H1 (cell line): ENCODE measurements at regions not wholly inside any gene's neighbourhood (a gene's known extent, or its start where the extent isn't known, plus 50 kb on each side); places are given as distances from the start of the nearest gene placed in this dataset.

Source experiments
- CTCF ChIA-PET: fragments of 300-600 bp; sonication (Branson Sonifier 250); formaldehyde crosslinking; loops from one replicate; lab custom pipeline; 2021; ENCODE audit not compliant: partially characterized antibody; lab: Charles Lee
- POLR2A ChIA-PET: fragments of 300-600 bp; sonication (Branson Sonifier 250); formaldehyde crosslinking; loops from one replicate; lab custom pipeline; 2021; ENCODE audit warnings: inconsistent platforms; ENCODE audit not compliant: partially characterized antibody; lab: Charles Lee
- DNase-seq, 2 experiments: peaks; one replicate each; pipeline versions ENCODE4 v3.0.0 to v3.0.0-alpha.2; 2010 to 2022; ENCODE audit warnings: low spot score in 2 of 2, low read depth in 1 of 2, mixed read lengths in 1 of 2
- FAIRE-seq: peaks from 2 replicates; lab custom pipeline; 2011; peaks lifted over from hg19 to GRCh38; lab: Jason Lieb, UNC
- H2AFZ ChIP-seq: 2 replicates; pipeline ENCODE4 v1.8.1; 2012; ENCODE audit warnings: low read length, inconsistent platforms
- H2AK5ac ChIP-seq: 2 replicates; pipeline ENCODE4 v1.6.1; 2013; ENCODE audit warnings: low read depth, low read length
- H2BK120ac ChIP-seq: replicated peaks from 2 replicates; pipeline ENCODE3; 2013; ENCODE audit warnings: low read depth, low read length, inconsistent platforms
- H2BK12ac ChIP-seq: 2 replicates; pipeline ENCODE4 v1.6.1; 2013; ENCODE audit warnings: low read depth, low read length
- H2BK15ac ChIP-seq: 2 replicates; pipeline ENCODE4 v1.6.1; 2013; ENCODE audit warnings: low read length
- H2BK20ac ChIP-seq: 2 replicates; pipeline ENCODE4 v1.6.1; 2013; ENCODE audit warnings: low read length
- H2BK5ac ChIP-seq: 2 replicates; pipeline ENCODE4 v1.6.1; 2013; ENCODE audit warnings: low read depth, low read length
- H3K14ac ChIP-seq: 2 replicates; pipeline ENCODE4 v1.6.1; 2013; ENCODE audit warnings: inconsistent platforms; ENCODE audit not compliant: insufficient read length
- H3K18ac ChIP-seq: 2 replicates; pipeline ENCODE4 v1.6.1; 2013; ENCODE audit warnings: low read length; ENCODE audit errors: extremely low read depth
- H3K23ac ChIP-seq: 2 replicates; pipeline ENCODE4 v1.6.1; 2013; ENCODE audit warnings: inconsistent platforms; ENCODE audit not compliant: insufficient read length
- H3K23me2 ChIP-seq: 2 replicates; pipeline ENCODE4 v1.6.1; 2013; ENCODE audit warnings: low read depth, low read length
- H3K27ac ChIP-seq: 2 replicates; pipeline ENCODE4 v1.6.1; 2011; ENCODE audit warnings: low read depth, low read length, inconsistent platforms
- H3K27me3 ChIP-seq, 4 experiments: replicated peaks in 1 of 4; 1 replicate in 1 of 4; 2 replicates in 3 of 4; pipeline versions ENCODE4 v1.6.1 to v1.8.1; 2011 to 2013; ENCODE audit warnings: low read length in 3 of 4, mild to moderate bottlenecking in 3 of 4, inconsistent platforms in 2 of 4, mixed read lengths in 2 of 4, moderate library complexity in 1 of 4; ENCODE audit not compliant: control insufficient read depth in 3 of 4, insufficient read depth in 3 of 4; ENCODE audit errors: extremely low read depth in 1 of 4
- H3K36me3 ChIP-seq, 4 experiments: 2 replicates each; pipeline versions ENCODE4 v1.6.1 to v1.8.1; 2011 to 2013; ENCODE audit warnings: mild to moderate bottlenecking in 4 of 4, low read length in 3 of 4, moderate library complexity in 2 of 4, control low read depth in 1 of 4, inconsistent platforms in 1 of 4; ENCODE audit not compliant: insufficient read depth in 4 of 4, control insufficient read depth in 2 of 4
- H3K4ac ChIP-seq: replicated peaks from 2 replicates; pipeline ENCODE3; 2013; ENCODE audit warnings: low read length, low read depth, mixed read lengths, inconsistent platforms; ENCODE audit not compliant: insufficient read length
- H3K4me1 ChIP-seq, 4 experiments: replicated peaks in 1 of 4; 1 replicate in 1 of 4; 2 replicates in 3 of 4; pipeline versions ENCODE4 v1.6.1 to v1.8.1; 2011 to 2013; ENCODE audit warnings: low read length in 3 of 4, inconsistent platforms in 2 of 4, mixed read lengths in 1 of 4; ENCODE audit not compliant: insufficient read depth in 4 of 4, control insufficient read depth in 3 of 4
- H3K4me2 ChIP-seq, 2 experiments: 2 replicates each; pipeline versions ENCODE4 v1.6.1 to v1.8.1; 2011 to 2013; ENCODE audit warnings: low read depth in 2 of 2, low read length in 2 of 2, control low read depth in 1 of 2, inconsistent platforms in 1 of 2, mild to moderate bottlenecking in 1 of 2; ENCODE audit not compliant: insufficient read depth in 1 of 2
- H3K4me3 ChIP-seq, 4 experiments: fragments of 200-600, 300-600 bp in 1 of 4; sonication (generic), shearing (Covaris generic), sonication (Bioruptor Twin) in 1 of 4; 2 replicates each; pipeline versions ENCODE4 v1.5.1 to v1.8.1; 2011 to 2016; ENCODE audit warnings: low read length in 4 of 4, low read depth in 3 of 4, control low read depth in 2 of 4, inconsistent platforms in 2 of 4, mild to moderate bottlenecking in 2 of 4, mixed read lengths in 1 of 4, moderate library complexity in 1 of 4; ENCODE audit not compliant: insufficient read depth in 2 of 4; ENCODE audit errors: extremely low read depth in 1 of 4
- H3K56ac ChIP-seq: replicated peaks from 2 replicates; pipeline ENCODE3; 2013; ENCODE audit warnings: low read depth, mild to moderate bottlenecking, mixed read lengths, low read length, inconsistent platforms; ENCODE audit not compliant: insufficient read length
- H3K79me1 ChIP-seq: 2 replicates; pipeline ENCODE4 v1.6.1; 2013; ENCODE audit warnings: low read depth, low read length, control low read depth
- H3K79me2 ChIP-seq, 2 experiments: 2 replicates each; pipeline versions ENCODE4 v1.6.1 to v1.8.1; 2012 to 2013; ENCODE audit warnings: low read length in 2 of 2, mild to moderate bottlenecking in 2 of 2, inconsistent platforms in 1 of 2; ENCODE audit not compliant: insufficient read depth in 2 of 2, control insufficient read depth in 1 of 2
- H3K9ac ChIP-seq, 4 experiments: replicated peaks in 1 of 4; 1 replicate in 1 of 4; 2 replicates in 3 of 4; pipeline versions ENCODE4 v1.6.1 to v1.8.1; 2011 to 2013; ENCODE audit warnings: low read depth in 3 of 4, low read length in 3 of 4, control low read depth in 2 of 4, mild to moderate bottlenecking in 2 of 4, moderate library complexity in 2 of 4, inconsistent platforms in 1 of 4; ENCODE audit errors: extremely low read depth in 1 of 4
- H3K9me3 ChIP-seq, 2 experiments: 2 replicates each; pipeline versions ENCODE4 v1.6.1 to v1.8.1; 2012 to 2013; ENCODE audit warnings: mild to moderate bottlenecking in 2 of 2, moderate library complexity in 2 of 2, control low read depth in 1 of 2, inconsistent platforms in 1 of 2, low read depth in 1 of 2, low read length in 1 of 2, mixed read lengths in 1 of 2; ENCODE audit not compliant: insufficient read depth in 2 of 2
- H4K20me1 ChIP-seq, 2 experiments: replicated peaks in 1 of 2; 2 replicates each; pipeline versions ENCODE3 to v1.8.1; 2011 to 2013; ENCODE audit warnings: inconsistent platforms in 2 of 2, low read length in 2 of 2, mild to moderate bottlenecking in 1 of 2; ENCODE audit not compliant: insufficient read depth in 2 of 2, control insufficient read depth in 1 of 2
- H4K5ac ChIP-seq: 2 replicates; pipeline ENCODE4 v1.6.1; 2013; ENCODE audit warnings: low read length, low read depth, mixed read lengths, inconsistent platforms; ENCODE audit not compliant: insufficient read length
- H4K8ac ChIP-seq: 2 replicates; pipeline ENCODE4 v1.8.0; 2013; ENCODE audit warnings: mild to moderate bottlenecking, moderate library complexity, low read length, inconsistent platforms; ENCODE audit not compliant: insufficient read depth; ENCODE audit errors: extremely low read depth
- H4K91ac ChIP-seq: replicated peaks from 2 replicates; pipeline ENCODE3; 2013; ENCODE audit warnings: low read length, mixed read lengths, inconsistent platforms; ENCODE audit not compliant: insufficient read length
- BCL11A ChIP-seq, 2 experiments: IDR thresholded peaks; one replicate each; pipeline ENCODE4 v1.6.1; 2011; ENCODE audit warnings: low read depth in 2 of 2, low read length in 2 of 2, mild to moderate bottlenecking in 2 of 2
- CBX5 ChIP-seq: fragments of 300-800, 300-1000 bp; sonication (generic); IDR thresholded peaks from 2 replicates; pipeline ENCODE4 v1.7.1; 2016; ENCODE audit warnings: antibody characterized with exemption, low read length, low read depth
- MAX ChIP-seq: IDR thresholded peaks from 2 replicates; pipeline ENCODE4 v1.6.1; 2012; ENCODE audit warnings: inconsistent platforms
- POLR2A ChIP-seq, 2 experiments: IDR thresholded peaks; 1 replicate in 1 of 2; 2 replicates in 1 of 2; pipeline ENCODE4 v1.6.1; 2011; ENCODE audit warnings: low read depth in 2 of 2, low read length in 2 of 2, mild to moderate bottlenecking in 2 of 2; ENCODE audit errors: control extremely low read depth in 1 of 2
- RBBP5 ChIP-seq: IDR thresholded peaks from 2 replicates; pipeline ENCODE4 v1.7.1; 2012; ENCODE audit warnings: low read depth, mild to moderate bottlenecking, inconsistent platforms, low read length, moderate library complexity, borderline replicate concordance
- RFX5 ChIP-seq: IDR thresholded peaks from 2 replicates; pipeline ENCODE4 v1.6.1; 2011; ENCODE audit warnings: low read depth, low read length, improper control_type of control experiment, borderline replicate concordance
- SAP30 ChIP-seq: fragments of 300-600 bp; sonication (generic); IDR thresholded peaks from 2 replicates; pipeline ENCODE4 v1.7.1; 2012; ENCODE audit warnings: low read length, moderate library complexity, mild to moderate bottlenecking, inconsistent platforms; ENCODE audit not compliant: insufficient read depth, insufficient replicate concordance
- SP4 ChIP-seq: IDR thresholded peaks from 2 replicates; pipeline ENCODE4 v1.6.1; 2012; ENCODE audit warnings: low read length, inconsistent platforms
- TBP ChIP-seq: IDR thresholded peaks from 2 replicates; pipeline ENCODE4 v1.6.1; 2011; ENCODE audit warnings: low read depth, low read length, improper control_type of control experiment
- TEAD4 ChIP-seq: IDR thresholded peaks from 2 replicates; pipeline ENCODE4 v1.6.1; 2012; ENCODE audit warnings: low read depth, low read length, inconsistent platforms, mixed read lengths
- WGBS, 2 experiments: shearing (Covaris generic) in 1 of 2; methylation state at CpG; one replicate each; pipeline versions ENCODE4 v1.1.6 to v1.1.7; 2013 to 2015; ENCODE audit warnings: low lambda C conversion rate in 2 of 2, mixed read lengths in 2 of 2, inconsistent platforms in 1 of 2, low coverage in 1 of 2, missing lambda C conversion rate in 1 of 2; ENCODE audit not compliant: insufficient replicate concordance in 2 of 2, insufficient coverage in 1 of 2, insufficient read length in 1 of 2; ENCODE audit errors: extremely low coverage in 1 of 2, missing lambda C conversion rate in 1 of 2; 5-methylcytosine and 5-hydroxymethylcytosine counted together

- no peak for FAIRE-seq
- Histone ChIP-seq H3K9ac (no peak overlapping the region), H4K20me1 (no peaks in the 10 kb centered on the region), H2BK120ac (no peak overlapping the region), H3K79me2 (no peaks in the 10 kb centered on the region), H2BK20ac (no peak overlapping the region), H3K79me1 (no peaks in the 10 kb centered on the region), H3K4me3 (no peak overlapping the region), H3K23ac (no peak overlapping the region), H3K4me1 (peaks cover 0 to 3% (median 0%) of the 10 kb centered on the region in 4 experiments; a peak in 3 of 7 replicates), H2BK12ac (no peak overlapping the region), H3K18ac (no peak overlapping the region), H3K36me3 (no peaks in the 10 kb centered on the region), H3K4me2 (no peak overlapping the region), H3K23me2 (no peaks in the 10 kb centered on the region), H3K27ac (no peak overlapping the region), H3K14ac (no peak overlapping the region), H2BK5ac (no peak overlapping the region), H2BK15ac (no peak overlapping the region), H3K27me3 (no peaks in the 10 kb centered on the region), H2AK5ac (no peak overlapping the region), H3K56ac (no peak overlapping the region), H4K8ac (no peak overlapping the region), H3K4ac (no peak overlapping the region), H2AFZ (no peak overlapping the region), H4K5ac (no peak overlapping the region), H4K91ac (no peak overlapping the region), H3K9me3 (no peaks in the 10 kb centered on the region)
- POLR2A ChIA-PET = no interaction called here
- CTCF ChIA-PET = no interaction called here
- WGBS, 2 experiments = 76% methylated on average over 3 of the region's 3 CpGs; no CpG with 5 or more reads in 1 of the 2 experiments
- DNase-seq = no peak
- no peak for TF ChIP-seq RFX5
- TF ChIP-seq POLR2A (IDR thresholded peaks at IDR 0.05; ENCODE audit: control extremely low read depth in 1 of 2, low read depth in 2 of 2, low read length in 2 of 2) = no peak
- TF ChIP-seq TEAD4 = no peak
- TF ChIP-seq SP4 = no peak
- TF ChIP-seq TBP = no peak
- no peak for TF ChIP-seq SAP30
- TF ChIP-seq MAX = no peak
- no peak for TF ChIP-seq RBBP5
- TF ChIP-seq CBX5 = no peak
- no peak for TF ChIP-seq BCL11A (IDR thresholded peaks at IDR 0.05; ENCODE audit: low read depth in 2 of 2, low read length in 2 of 2)
Observed at GRCh38 chr2:90076311-90076710, 1384.8 kb downstream of the RPIA start.
